ENCODE measurements at regions not wholly inside any gene's neighbourhood (a gene's known extent, or its start where the extent isn't known, plus 50 kb on each side); places are given as distances from the start of the nearest gene placed in this dataset.

DNA sequence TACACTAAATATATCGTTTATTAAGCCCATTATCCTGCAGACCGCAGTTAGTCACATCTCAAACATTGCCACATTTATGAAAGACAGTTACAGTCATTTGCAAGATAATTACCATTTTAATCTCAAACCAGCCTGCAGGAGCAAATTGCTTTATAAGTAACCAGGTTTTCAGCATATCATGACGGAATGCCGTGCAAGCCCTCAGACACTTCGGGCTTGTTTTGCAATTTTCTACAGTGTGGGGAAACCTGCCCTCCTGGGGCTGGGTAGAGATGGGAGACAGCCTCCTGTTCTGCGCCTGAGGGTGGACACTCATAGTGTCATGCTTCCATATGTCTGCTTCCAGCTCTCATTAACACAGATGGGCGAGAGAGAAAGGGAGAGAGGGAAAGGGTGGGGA is 563.9 kb downstream of the NPHP4 start:
- no peak for ATAC-seq (ENCODE audit: low FRiP score)
- TF ChIP-seq, protein P1, sequence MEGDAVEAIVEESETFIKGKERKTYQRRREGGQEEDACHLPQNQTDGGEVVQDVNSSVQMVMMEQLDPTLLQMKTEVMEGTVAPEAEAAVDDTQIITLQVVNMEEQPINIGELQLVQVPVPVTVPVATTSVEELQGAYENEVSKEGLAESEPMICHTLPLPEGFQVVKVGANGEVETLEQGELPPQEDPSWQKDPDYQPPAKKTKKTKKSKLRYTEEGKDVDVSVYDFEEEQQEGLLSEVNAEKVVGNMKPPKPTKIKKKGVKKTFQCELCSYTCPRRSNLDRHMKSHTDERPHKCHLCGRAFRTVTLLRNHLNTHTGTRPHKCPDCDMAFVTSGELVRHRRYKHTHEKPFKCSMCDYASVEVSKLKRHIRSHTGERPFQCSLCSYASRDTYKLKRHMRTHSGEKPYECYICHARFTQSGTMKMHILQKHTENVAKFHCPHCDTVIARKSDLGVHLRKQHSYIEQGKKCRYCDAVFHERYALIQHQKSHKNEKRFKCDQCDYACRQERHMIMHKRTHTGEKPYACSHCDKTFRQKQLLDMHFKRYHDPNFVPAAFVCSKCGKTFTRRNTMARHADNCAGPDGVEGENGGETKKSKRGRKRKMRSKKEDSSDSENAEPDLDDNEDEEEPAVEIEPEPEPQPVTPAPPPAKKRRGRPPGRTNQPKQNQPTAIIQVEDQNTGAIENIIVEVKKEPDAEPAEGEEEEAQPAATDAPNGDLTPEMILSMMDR (IDR thresholded peaks at IDR 0.05), result no peak
- DNase-seq (ENCODE audit: low spot score), result no peak

DNA sequence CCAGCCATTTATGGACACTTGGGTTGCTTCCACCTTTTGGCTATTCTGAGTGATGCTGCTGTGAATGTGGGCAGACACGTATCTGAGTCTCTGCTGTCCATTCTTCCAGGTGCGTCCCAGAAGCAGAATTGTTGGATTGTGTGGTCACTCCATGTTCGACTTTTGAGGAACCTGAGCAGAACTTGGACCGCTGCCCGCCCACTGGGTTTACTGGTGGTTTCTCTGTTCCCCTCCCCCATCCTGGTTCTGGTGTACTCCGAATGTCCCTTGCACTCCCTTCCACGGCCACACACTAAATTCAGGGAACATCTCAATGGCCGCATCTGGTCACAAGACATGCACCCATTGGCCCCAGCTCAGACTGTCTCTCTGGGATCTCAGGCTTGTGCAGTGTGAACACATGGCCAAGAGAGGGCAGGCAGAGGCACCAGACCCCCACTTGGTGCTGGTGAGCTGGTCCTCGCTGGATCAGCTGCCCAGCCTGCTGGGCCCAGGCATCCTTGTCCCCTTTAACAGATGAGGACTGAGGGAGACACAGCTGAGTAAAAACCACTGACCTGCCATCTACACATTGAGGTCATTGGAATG is 565.1 kb downstream of the NPHP4 start:
- TF ChIP-seq, protein P1 (IDR thresholded peaks at IDR 0.05), result no peak
- DNase-seq (ENCODE audit: low spot score) (no peak), ATAC-seq (ENCODE audit: low FRiP score) (no peak)

DNA sequence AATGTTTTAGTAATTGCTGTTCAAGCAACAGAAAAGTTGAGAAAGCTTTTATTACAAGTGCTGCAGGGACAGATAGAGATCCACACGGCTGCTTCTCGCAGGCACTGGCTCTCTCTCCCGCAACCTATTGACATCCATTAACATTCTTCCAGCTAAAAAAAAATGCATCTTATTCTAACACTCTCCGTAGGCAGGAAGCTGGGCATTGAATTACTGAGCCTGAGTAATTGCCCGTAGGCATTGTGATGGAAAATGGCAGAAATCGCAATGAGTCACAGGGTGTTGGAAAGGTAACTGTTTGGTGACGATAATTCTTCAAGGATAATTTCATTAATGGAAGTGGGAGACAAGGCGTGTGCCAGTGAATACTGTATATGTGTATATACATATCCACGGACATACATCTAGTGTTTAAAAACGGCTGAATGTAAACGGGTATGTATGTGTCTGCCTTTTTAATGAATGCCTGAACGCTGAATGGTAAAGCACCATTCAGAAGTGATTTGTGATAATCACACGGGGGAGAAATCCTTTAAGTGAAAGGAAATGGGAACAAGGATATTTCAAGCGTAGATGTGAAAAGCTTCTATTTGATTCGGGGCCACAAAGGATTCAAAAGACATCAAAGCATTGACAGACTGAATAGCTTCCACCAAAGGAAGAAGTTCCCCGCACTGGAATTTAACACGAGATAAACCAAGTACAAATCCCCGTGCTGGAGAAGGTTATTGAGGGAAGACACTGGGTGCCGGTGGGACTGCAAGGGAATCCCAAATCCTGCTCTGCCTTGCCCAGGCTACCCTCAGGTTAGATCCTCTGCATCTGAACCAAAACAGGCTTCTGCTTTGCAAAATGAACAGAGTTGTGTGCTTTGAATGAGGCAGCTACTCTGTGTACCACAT is 567.2 kb downstream of the NPHP4 start:
- TF ChIP-seq, protein P1 (IDR thresholded peaks at IDR 0.05), result no peak
- ATAC-seq (ENCODE audit: low FRiP score) (no peak), DNase-seq (ENCODE audit: low spot score) (no peak)

DNA sequence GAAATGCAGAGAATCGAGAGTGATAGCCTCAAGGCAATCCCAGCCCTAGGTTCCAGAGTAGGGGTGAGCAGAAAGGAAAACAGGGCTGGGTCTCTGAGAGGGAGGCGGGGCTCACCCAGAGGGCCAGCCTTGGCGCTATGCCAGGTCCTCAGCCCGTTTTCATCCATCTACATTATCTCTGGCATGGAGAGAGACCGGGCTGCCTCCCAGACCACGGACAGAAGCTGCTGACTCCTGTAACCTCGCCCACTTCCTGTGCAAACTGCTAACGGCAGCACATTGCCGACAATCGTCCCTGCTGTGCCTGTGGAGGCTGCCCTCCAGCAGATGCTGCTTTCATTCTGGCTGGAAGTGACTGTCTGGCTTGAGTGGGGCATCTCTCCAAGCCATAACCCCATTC is 569.1 kb downstream of the NPHP4 start:
- ATAC-seq (ENCODE audit: low FRiP score), result no peak
- TF ChIP-seq, protein P1 (IDR thresholded peaks at IDR 0.05), result no peak
- DNase-seq (ENCODE audit: low spot score), result no peak

- no peak for DNase-seq (ENCODE audit: low spot score)
- TF ChIP-seq, protein P1 (IDR thresholded peaks at IDR 0.05), result no peak
- ATAC-seq (ENCODE audit: low FRiP score), result no peak
These were observed 572.7 kb downstream of the NPHP4 start for GRCh38 chr1:5419501-5419900.

DNA sequence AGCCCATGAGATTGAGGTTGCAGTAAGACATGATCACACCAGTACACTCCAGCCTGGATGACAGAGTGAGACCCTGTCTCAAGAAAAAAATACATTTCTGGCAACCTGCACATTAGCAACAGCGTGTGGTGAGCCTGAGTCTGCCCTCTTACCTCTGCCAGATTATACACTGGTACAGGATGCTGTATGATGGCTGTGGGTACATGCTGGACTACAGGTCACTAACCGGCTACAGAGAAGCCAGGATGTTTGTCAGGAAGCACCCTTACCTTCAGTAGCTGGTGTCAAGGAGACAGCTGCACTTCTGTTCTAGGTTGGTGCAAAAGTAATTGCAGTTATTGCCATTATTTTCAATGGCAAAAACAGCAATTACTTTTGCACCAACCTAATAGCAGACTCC is 575.7 kb downstream of the NPHP4 start:
- TF ChIP-seq, protein P1 (IDR thresholded peaks at IDR 0.05), result no peak
- ATAC-seq (ENCODE audit: low FRiP score), result no peak
- no peak for DNase-seq (ENCODE audit: low spot score)

GRCh38 chr1:5415606-5416005 is 576.6 kb downstream of the NPHP4 start:
- no peak for ATAC-seq (ENCODE audit: low FRiP score)
- DNase-seq (ENCODE audit: low spot score), result no peak
- TF ChIP-seq, protein P1 (IDR thresholded peaks at IDR 0.05), result no peak

Measured in omental fat pad (tissue), 3 donors.